PC-9 (cell line): ENCODE measurements at regions not wholly inside any gene's neighbourhood (a gene's known extent, or its start where the extent isn't known, plus 50 kb on each side); places are given as distances from the start of the nearest gene placed in this dataset.
A peak's percentile ranks its signal among the peaks of the same experiment; 100 is the strongest.

ENCODE experiments used
- BruUV-seq: library from RNA; stranded (reverse); fragments of 400-500 nt; replicated peaks from 2 replicates; lab custom pipeline; 2021; lab: Mats Ljungman, UMichigan
- CTCF ChIA-PET: fragments of 300-600 bp; sonication (Branson Sonifier 250); formaldehyde crosslinking; loops from one replicate; lab custom pipeline; 2022; ENCODE audit warnings: antibody characterized with exemption; lab: Charles Lee
- POLR2A ChIA-PET: fragments of 300-600 bp; sonication (Branson Sonifier 250); formaldehyde crosslinking; loops from one replicate; lab custom pipeline; 2022; ENCODE audit warnings: antibody characterized with exemption; ENCODE audit not compliant: unreplicated experiment; lab: Charles Lee
- DNase-seq, 2 experiments: peaks; one replicate each; pipeline versions ENCODE4 v3.0.0 to v3.0.0-alpha.2; 2015 to 2022; ENCODE audit warnings: mixed read lengths in 1 of 2
- H2AFZ ChIP-seq: fragments of 200-600 bp; sonication (generic); 2 replicates; pipeline ENCODE4 v1.8.1; 2017; ENCODE audit warnings: antibody characterized with exemption
- H3F3A ChIP-seq: fragments of 200-600 bp; sonication (generic); 2 replicates; pipeline ENCODE4 v1.8.1; 2017; ENCODE audit warnings: antibody characterized with exemption, mild to moderate bottlenecking, low read depth; ENCODE audit not compliant: insufficient read depth
- H3K27ac ChIP-seq: fragments of 200-600 bp; sonication (generic); 2 replicates; pipeline ENCODE4 v1.6.1; 2016; ENCODE audit warnings: mixed run types
- H3K27me3 ChIP-seq: fragments of 200-600 bp; sonication (generic); 2 replicates; pipeline ENCODE4 v1.6.1; 2016; ENCODE audit warnings: low read depth, mixed run types; ENCODE audit not compliant: insufficient read depth
- H3K36me3 ChIP-seq: fragments of 200-600 bp; sonication (generic); 2 replicates; pipeline ENCODE4 v1.6.1; 2016; ENCODE audit warnings: low read depth, mixed run types
- H3K4me1 ChIP-seq: fragments of 200-600 bp; sonication (generic); replicated peaks from 2 replicates; pipeline ENCODE4 v1.6.1; 2016; ENCODE audit warnings: mixed run types; ENCODE audit not compliant: insufficient read depth
- H3K4me2 ChIP-seq: fragments of 200-600 bp; sonication (generic); 2 replicates; pipeline ENCODE4 v1.6.1; 2017; ENCODE audit warnings: mixed run types
- H3K4me3 ChIP-seq: fragments of 200-600 bp; sonication (generic); 2 replicates; pipeline ENCODE4 v1.6.1; 2016; ENCODE audit warnings: mixed run types
- H3K79me2 ChIP-seq: fragments of 200-600 bp; sonication (generic); 2 replicates; pipeline ENCODE4 v1.6.1; 2017; ENCODE audit warnings: low read depth, mixed run types
- H3K9me2 ChIP-seq: fragments of 200-600 bp; sonication (generic); 2 replicates; pipeline ENCODE4 v1.8.1; 2017; ENCODE audit warnings: mild to moderate bottlenecking; ENCODE audit not compliant: insufficient read depth
- H3K9me3 ChIP-seq: fragments of 200-600 bp; sonication (generic); 2 replicates; pipeline ENCODE4 v1.8.1; 2016; ENCODE audit warnings: low read depth; ENCODE audit not compliant: insufficient read depth
- H4K20me1 ChIP-seq: fragments of 200-600 bp; sonication (generic); 2 replicates; pipeline ENCODE4 v1.8.1; 2017; ENCODE audit not compliant: insufficient read depth
- CTCF ChIP-seq: fragments of 200-600 bp; sonication (generic); conservative IDR thresholded peaks from 2 replicates; pipeline ENCODE4 v1.6.1; 2017; ENCODE audit warnings: mixed run types, antibody characterized with exemption, mild to moderate bottlenecking, moderate library complexity
- EZH2 ChIP-seq: fragments of 200-600 bp; sonication (generic); IDR thresholded peaks from 2 replicates; pipeline ENCODE4 v1.8.0; 2017; ENCODE audit warnings: antibody characterized with exemption, low read depth
- intact Hi-C: fragments of 100-400 bp; cut with micrococcal nuclease; formaldehyde crosslinking; loops from one replicate; pipeline ENCODE4 v1.10.0; 2022; ENCODE audit not compliant: unreplicated experiment

DNA sequence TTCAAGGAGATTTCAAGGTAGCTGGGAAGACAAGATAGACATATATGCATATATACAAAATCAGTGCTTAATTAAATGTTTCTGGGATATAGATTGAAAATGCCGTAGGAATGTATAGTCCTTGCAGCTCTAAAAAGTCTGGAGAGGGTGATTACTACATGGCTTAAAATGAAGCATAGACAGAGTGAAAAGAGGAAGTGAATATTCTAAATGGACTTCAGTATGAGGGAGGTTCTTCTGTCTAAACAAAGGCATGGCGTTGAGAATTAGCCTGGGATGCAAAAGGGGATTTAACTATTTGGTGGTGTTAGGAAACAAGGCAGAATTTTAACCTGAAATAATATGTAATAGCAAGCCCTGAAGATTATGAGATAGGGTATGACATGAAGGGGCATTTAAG lies 141.5 kb upstream of the FRMPD4 start:
- Histone ChIP-seq H3K27me3 (no peaks in the 10 kb centered on the region), H3K4me1 (no peaks in the 10 kb centered on the region), H2AFZ (no peak overlapping the region), H3K4me2 (no peak overlapping the region), H3K79me2 (no peaks in the 10 kb centered on the region), H3K9me3 (no peaks in the 10 kb centered on the region), H3K4me3 (no peak overlapping the region), H4K20me1 (no peaks in the 10 kb centered on the region), H3K27ac (no peak overlapping the region), H3F3A (no peaks in the 10 kb centered on the region), H3K9me2 (no peaks in the 10 kb centered on the region), H3K36me3 (no peaks in the 10 kb centered on the region)
- DNase-seq: no peak
- BruUV-seq: no TSS peak
- intact Hi-C loops: no loop called here
- ChIA-PET POLR2A (no interaction called here), CTCF (no interaction called here)
- TF ChIP-seq CTCF (no peak), EZH2 (no peak)

GRCh38 chrX:11998944-11999343 lies 139.3 kb upstream of the FRMPD4 start:
- no peak overlapping the region for H3K27ac ChIP-seq
- no peaks in the 10 kb centered on the region for H3F3A ChIP-seq
- POLR2A ChIA-PET: no interaction called here
- H3K4me1 ChIP-seq: no peaks in the 10 kb centered on the region
- no peaks in the 10 kb centered on the region for H3K9me3 ChIP-seq
- H3K79me2 ChIP-seq: no peaks in the 10 kb centered on the region
- H3K27me3 ChIP-seq: no peaks in the 10 kb centered on the region
- DNase-seq: no peak
- TF ChIP-seq CTCF (no peak), EZH2 (no peak)
- H3K36me3 ChIP-seq: no peaks in the 10 kb centered on the region
- intact Hi-C loops: no loop called here
- H3K4me2 ChIP-seq: no peak overlapping the region
- BruUV-seq: no TSS peak
- H3K4me3 ChIP-seq: no peak overlapping the region
- CTCF ChIA-PET: no interaction called here
- H2AFZ ChIP-seq: no peak overlapping the region
- H4K20me1 ChIP-seq: no peaks in the 10 kb centered on the region
- H3K9me2 ChIP-seq: no peaks in the 10 kb centered on the region

GRCh38 chrX:12002876-12003275 lies 135.4 kb upstream of the FRMPD4 start:
- H3K4me2 ChIP-seq: no peak overlapping the region
- TF ChIP-seq EZH2 (no peak), CTCF (no peak)
- H3K4me3 ChIP-seq: no peak overlapping the region
- no peaks in the 10 kb centered on the region for H3F3A ChIP-seq
- CTCF ChIA-PET: interaction anchor here (0.7 kb wide), 1 partner anchor 768 kb away, joined by 4 read pairs; no protein-coding TSS in a partner anchor
- intact Hi-C loops: no loop called here
- POLR2A ChIA-PET: no interaction called here
- H4K20me1 ChIP-seq: no peaks in the 10 kb centered on the region
- H3K36me3 ChIP-seq: no peaks in the 10 kb centered on the region
- no peaks in the 10 kb centered on the region for H3K9me3 ChIP-seq
- no peak overlapping the region for H3K27ac ChIP-seq
- no TSS peak for BruUV-seq
- no peaks in the 10 kb centered on the region for H3K79me2 ChIP-seq
- no peaks in the 10 kb centered on the region for H3K27me3 ChIP-seq
- DNase-seq: peak in 1 of 2 experiments; percentile 1
- H3K4me1 ChIP-seq: no peaks in the 10 kb centered on the region
- H3K9me2 ChIP-seq: no peaks in the 10 kb centered on the region
- no peak overlapping the region for H2AFZ ChIP-seq
